DND-41 (cell line): ENCODE measurements at regions not wholly inside any gene's neighbourhood (a gene's known extent, or its start where the extent isn't known, plus 50 kb on each side); places are given as distances from the start of the nearest gene placed in this dataset.

ENCODE experiments used
- EZH2 ChIP-seq: IDR thresholded peaks from 3 replicates; pipeline ENCODE4 v1.6.1; 2012; ENCODE audit warnings: borderline replicate concordance, low read depth, mild to moderate bottlenecking, moderate library complexity, low read length, inconsistent platforms; ENCODE audit not compliant: severe bottlenecking
- TF ChIP-seq, protein P1 (sequence below): IDR thresholded peaks from 2 replicates; pipeline ENCODE4 v1.5.1; 2012; ENCODE audit warnings: borderline replicate concordance, low read length, moderate library complexity, mild to moderate bottlenecking; ENCODE audit not compliant: poor library complexity, severe bottlenecking; ENCODE audit errors: extremely low read depth

DNA sequence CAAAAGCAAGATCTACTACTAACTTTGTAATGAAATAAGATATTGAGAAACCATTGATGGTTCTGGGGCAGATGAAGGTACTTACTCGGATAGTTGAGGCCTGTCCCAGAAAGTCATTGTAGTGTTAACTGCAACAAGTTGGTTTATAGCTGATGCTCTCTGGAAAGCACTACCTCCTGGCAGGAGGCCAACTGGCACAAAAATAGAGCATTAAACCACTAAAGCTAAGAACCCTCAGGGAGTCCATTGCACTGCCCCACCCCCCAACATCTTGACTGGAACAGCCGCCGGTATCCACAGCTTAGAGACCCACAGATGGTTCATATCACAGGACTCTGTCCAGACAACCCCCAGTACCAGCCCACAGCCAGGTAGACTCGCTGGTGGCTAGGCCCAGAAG, 552.5 kb upstream of the CRIM1 start:
- TF ChIP-seq, protein P1, sequence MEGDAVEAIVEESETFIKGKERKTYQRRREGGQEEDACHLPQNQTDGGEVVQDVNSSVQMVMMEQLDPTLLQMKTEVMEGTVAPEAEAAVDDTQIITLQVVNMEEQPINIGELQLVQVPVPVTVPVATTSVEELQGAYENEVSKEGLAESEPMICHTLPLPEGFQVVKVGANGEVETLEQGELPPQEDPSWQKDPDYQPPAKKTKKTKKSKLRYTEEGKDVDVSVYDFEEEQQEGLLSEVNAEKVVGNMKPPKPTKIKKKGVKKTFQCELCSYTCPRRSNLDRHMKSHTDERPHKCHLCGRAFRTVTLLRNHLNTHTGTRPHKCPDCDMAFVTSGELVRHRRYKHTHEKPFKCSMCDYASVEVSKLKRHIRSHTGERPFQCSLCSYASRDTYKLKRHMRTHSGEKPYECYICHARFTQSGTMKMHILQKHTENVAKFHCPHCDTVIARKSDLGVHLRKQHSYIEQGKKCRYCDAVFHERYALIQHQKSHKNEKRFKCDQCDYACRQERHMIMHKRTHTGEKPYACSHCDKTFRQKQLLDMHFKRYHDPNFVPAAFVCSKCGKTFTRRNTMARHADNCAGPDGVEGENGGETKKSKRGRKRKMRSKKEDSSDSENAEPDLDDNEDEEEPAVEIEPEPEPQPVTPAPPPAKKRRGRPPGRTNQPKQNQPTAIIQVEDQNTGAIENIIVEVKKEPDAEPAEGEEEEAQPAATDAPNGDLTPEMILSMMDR: no peak
- TF ChIP-seq EZH2: no peak
